Gastroesophageal sphincter (tissue), 3 donors: ENCODE measurements at regions not wholly inside any gene's neighbourhood (a gene's known extent, or its start where the extent isn't known, plus 50 kb on each side); places are given as distances from the start of the nearest gene placed in this dataset.

Source experiments
- CTCF ChIP-seq, 4 experiments: fragments of 200-600 bp in 2 of 4; fragments of 450-650 bp in 2 of 4; sonication (generic) in 1 of 4; IDR thresholded peaks; one replicate each; pipeline ENCODE4 v1.5.1; 2017 to 2019; ENCODE audit warnings: antibody characterized with exemption in 4 of 4, mild to moderate bottlenecking in 2 of 4, moderate library complexity in 2 of 4
- POLR2AphosphoS5 ChIP-seq: sonication (generic); formaldehyde crosslinking; IDR thresholded peaks from one replicate; pipeline ENCODE4 v1.6.1; 2017; ENCODE audit warnings: antibody characterized with exemption

- no peak for TF ChIP-seq CTCF (IDR thresholded peaks at IDR 0.05)
- TF ChIP-seq POLR2AphosphoS5 = no peak
These were observed 590.2 kb upstream of the ATXN7L3B start for GRCh38 chr12:73947326-73948026.
